Colonic mucosa (tissue), 4 donors: ENCODE measurements at regions not wholly inside any gene's neighbourhood (a gene's known extent, or its start where the extent isn't known, plus 50 kb on each side); places are given as distances from the start of the nearest gene placed in this dataset.

Experiments used
- DNase-seq: peaks from one replicate; pipeline ENCODE4 v3.0.0-alpha.2; 2020
- H3K27ac ChIP-seq: fragments of 200-600 bp; one replicate; pipeline ENCODE4 v1.8.0; 2021
- H3K27me3 ChIP-seq: fragments of 200-600 bp; one replicate; pipeline ENCODE4 v1.8.0; 2021
- H3K36me3 ChIP-seq: fragments of 200-600 bp; one replicate; pipeline ENCODE4 v1.8.0; 2021
- H3K4me1 ChIP-seq: fragments of 200-600 bp; one replicate; pipeline ENCODE4 v1.8.0; 2021; ENCODE audit warnings: mild to moderate bottlenecking
- H3K4me3 ChIP-seq: fragments of 200-600 bp; one replicate; pipeline ENCODE4 v1.8.0; 2021
- H3K9ac ChIP-seq, 2 donors: one replicate each; pipeline ENCODE4 v1.7.0; 2013; ENCODE audit warnings: control low read depth in 2 of 2, low read depth in 2 of 2, low read length in 2 of 2
- H3K9me3 ChIP-seq: fragments of 200-600 bp; one replicate; pipeline ENCODE4 v1.8.0; 2021
- CTCF ChIP-seq: fragments of 200-600 bp; IDR thresholded peaks from one replicate; pipeline ENCODE4 v1.8.0; 2022; ENCODE audit warnings: antibody characterized with exemption, mild to moderate bottlenecking
- intact Hi-C: fragments of 100-400 bp; cut with DNase I; formaldehyde crosslinking; loops from one replicate; pipeline ENCODE4 v1.14.1; 2022
- donor health status: healthy.
- donor health status: DM: no; HTN: no; CAD: no.
- donor health status: DM: no; HTN: no; CAD: no.

- DNase-seq: peak; percentile 97
- Histone ChIP-seq H3K9ac (peak overlapping the region in 1 of 2 donors; percentile 77), H3K27me3 (no peaks in the 10 kb centered on the region), H3K36me3 (no peaks in the 10 kb centered on the region), H3K9me3 (no peaks in the 10 kb centered on the region), H3K4me1 (peaks cover 33% of the 10 kb centered on the region), H3K27ac (peak overlapping the region; percentile 93), H3K4me3 (no peak overlapping the region)
- no peak for TF ChIP-seq CTCF
- intact Hi-C loops: no loop called here
These were observed 68.4 kb downstream of the MCFD2 start for GRCh38 chr2:46847185-46847710.

- Histone ChIP-seq H3K9me3 (no peaks in the 10 kb centered on the region), H3K4me1 (peaks cover 33% of the 10 kb centered on the region), H3K27me3 (no peaks in the 10 kb centered on the region), H3K9ac (peak overlapping the region in 1 of 2 donors; percentile 77), H3K36me3 (no peaks in the 10 kb centered on the region), H3K4me3 (no peak overlapping the region), H3K27ac (peak overlapping the region; percentile 93)
- DNase-seq: peak; percentile 42
- intact Hi-C loops: no loop called here
- no peak for TF ChIP-seq CTCF
These were observed 69.1 kb downstream of the MCFD2 start for GRCh38 chr2:46846536-46846935.

- H3K9ac ChIP-seq: peak overlapping the region in 1 of 2 donors; percentile 77
These were observed 69.8 kb downstream of the MCFD2 start for GRCh38 chr2:46845542-46846486.

GRCh38 chr2:46844443-46844842 is 71.2 kb downstream of the MCFD2 start:
- no peaks in the 10 kb centered on the region for H3K36me3 ChIP-seq
- peaks cover 27% of the 10 kb centered on the region for H3K4me1 ChIP-seq
- DNase-seq: no peak
- intact Hi-C loops: no loop called here
- H3K27me3 ChIP-seq: no peaks in the 10 kb centered on the region
- no peak overlapping the region for H3K27ac ChIP-seq
- H3K9me3 ChIP-seq: no peaks in the 10 kb centered on the region
- TF ChIP-seq CTCF: no peak
- H3K9ac ChIP-seq: no peak overlapping the region
- no peak overlapping the region for H3K4me3 ChIP-seq

More at GRCh38 chr2:46845542-46846486, 69.8 kb downstream of the MCFD2 start:
- Histone ChIP-seq H3K27ac (peak overlapping the region; percentile 93), H3K36me3 (no peaks in the 10 kb centered on the region), H3K9me3 (no peaks in the 10 kb centered on the region), H3K4me3 (no peak overlapping the region), H3K27me3 (no peaks in the 10 kb centered on the region), H3K4me1 (peaks cover 33% of the 10 kb centered on the region)
- DNase-seq: no peak
- intact Hi-C loops: no loop called here
- TF ChIP-seq CTCF: no peak

- Histone ChIP-seq H3K9me3 (no peaks in the 10 kb centered on the region), H3K27me3 (no peaks in the 10 kb centered on the region), H3K4me1 (peaks cover 24% of the 10 kb centered on the region), H3K36me3 (no peaks in the 10 kb centered on the region), H3K4me3 (no peak overlapping the region), H3K27ac (no peak overlapping the region), H3K9ac (no peak overlapping the region)
- intact Hi-C loops: no loop called here
- no peak for DNase-seq
- no peak for TF ChIP-seq CTCF
These were observed 71.6 kb downstream of the MCFD2 start for GRCh38 chr2:46844034-46844433.
